GM21786 (cell line): ENCODE measurements at regions not wholly inside any gene's neighbourhood (a gene's known extent, or its start where the extent isn't known, plus 50 kb on each side); places are given as distances from the start of the nearest gene placed in this dataset.
"Not testable (repeated sequence)": the region's sequence is repeated elsewhere in the genome, so short reads cannot be mapped to it uniquely, and the experiment has no call there.

ENCODE experiments used
- ATAC-seq: cut with Tn5 transposase; IDR thresholded peaks from one replicate; pipeline ENCODE4 v1.9.1; 2021; ENCODE audit not compliant: unreplicated experiment

- ATAC-seq = no peak
These were observed 118.1 kb upstream of the SLC39A10 start for GRCh38 chr2:195538937-195539336.

GRCh38 chr2:195537811-195538210, 119.2 kb upstream of the SLC39A10 start:
- ATAC-seq = no peak

DNA sequence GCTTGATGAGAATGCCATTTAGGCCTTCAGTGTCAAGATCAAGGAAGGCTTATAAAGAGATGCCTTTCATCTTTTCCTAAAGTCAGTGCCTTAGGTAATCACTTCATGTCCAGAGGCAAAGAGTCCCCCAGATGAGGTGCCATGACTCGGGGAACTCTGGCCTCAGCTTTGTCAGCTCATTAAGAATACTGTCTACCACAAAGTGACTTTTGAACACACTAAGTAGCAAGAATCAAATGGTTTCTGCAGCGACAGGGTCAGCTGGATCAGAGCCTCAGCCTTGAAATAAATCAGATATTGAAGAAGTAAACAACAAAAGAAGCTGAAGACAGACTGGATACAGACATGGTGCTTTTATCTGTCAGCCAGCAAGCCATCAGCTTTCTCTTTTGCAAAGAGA, 120.1 kb upstream of the SLC39A10 start:
- ATAC-seq = no peak

- peak; percentile 88 for ATAC-seq
These were observed 121.0 kb upstream of the SLC39A10 start for GRCh38 chr2:195535911-195536522.

GRCh38 chr2:195534971-195535370, 122.1 kb upstream of the SLC39A10 start:
- ATAC-seq = no peak

GRCh38 chr2:195533771-195534642, 123.0 kb upstream of the SLC39A10 start:
- peak; percentile 22 for ATAC-seq

GRCh38 chr2:195532628-195533271, 124.3 kb upstream of the SLC39A10 start:
- ATAC-seq = peak; percentile 35

- no peak for ATAC-seq
These were observed 124.8 kb upstream of the SLC39A10 start for GRCh38 chr2:195532255-195532627.

DNA sequence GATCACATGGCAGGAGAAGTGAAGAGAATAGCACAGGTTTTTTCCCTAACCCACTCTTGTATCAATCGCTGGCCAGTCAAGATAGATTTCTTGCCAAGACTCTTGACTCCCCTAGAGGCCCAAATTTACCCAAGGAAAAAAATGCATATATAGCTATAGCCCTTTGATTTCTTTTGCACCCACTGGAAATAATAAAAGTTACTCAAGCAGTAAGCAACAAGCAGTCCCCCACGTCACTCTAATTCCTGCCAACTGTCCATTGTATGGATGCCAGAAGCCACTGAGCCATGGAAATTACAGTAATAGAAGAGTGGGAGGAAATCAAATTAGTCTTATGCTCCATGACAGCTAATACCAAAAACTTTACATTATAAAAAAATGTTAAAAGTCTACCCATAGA, 125.3 kb upstream of the SLC39A10 start:
- ATAC-seq = no peak

DNA sequence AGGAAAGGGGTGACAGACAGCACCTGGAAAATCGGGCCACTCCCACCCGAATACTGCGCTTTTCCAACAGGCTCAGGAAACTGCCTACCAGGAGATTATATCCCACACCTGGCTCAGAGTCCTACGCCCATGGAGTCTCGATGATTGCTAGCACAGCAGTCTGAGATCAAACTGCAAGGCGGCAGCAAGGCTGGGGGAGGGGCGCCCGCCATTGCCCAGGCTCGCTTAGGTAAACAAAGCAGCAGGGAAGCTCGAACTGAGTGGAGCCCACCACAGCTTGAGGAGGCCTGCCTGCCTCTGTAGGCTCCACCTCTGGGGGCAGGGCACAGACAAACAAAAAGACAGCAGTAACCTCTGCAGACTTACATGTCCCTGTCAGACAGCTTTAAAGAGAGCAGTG, 133.8 kb upstream of the SLC39A10 start:
- not testable (repeated sequence) for ATAC-seq

DNA sequence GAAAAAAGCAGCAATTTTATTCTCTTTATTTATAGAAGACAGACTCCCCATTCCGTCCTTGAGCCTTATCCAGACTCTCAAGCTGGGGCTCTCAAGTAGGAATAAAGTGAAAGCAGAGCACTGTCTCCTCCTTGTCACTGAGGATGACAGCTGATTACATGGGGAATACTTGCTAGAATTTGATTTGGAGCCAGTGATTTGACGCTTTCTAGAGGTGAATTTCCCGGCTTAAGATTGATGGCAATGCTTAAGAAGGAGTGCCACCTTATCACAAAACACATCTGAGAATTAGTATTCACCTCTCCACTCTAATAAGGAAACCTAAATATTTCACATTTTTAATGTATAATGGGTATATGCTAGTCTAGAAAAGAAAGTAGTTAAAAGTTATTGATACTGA, 135.4 kb upstream of the SLC39A10 start:
- no peak for ATAC-seq

DNA sequence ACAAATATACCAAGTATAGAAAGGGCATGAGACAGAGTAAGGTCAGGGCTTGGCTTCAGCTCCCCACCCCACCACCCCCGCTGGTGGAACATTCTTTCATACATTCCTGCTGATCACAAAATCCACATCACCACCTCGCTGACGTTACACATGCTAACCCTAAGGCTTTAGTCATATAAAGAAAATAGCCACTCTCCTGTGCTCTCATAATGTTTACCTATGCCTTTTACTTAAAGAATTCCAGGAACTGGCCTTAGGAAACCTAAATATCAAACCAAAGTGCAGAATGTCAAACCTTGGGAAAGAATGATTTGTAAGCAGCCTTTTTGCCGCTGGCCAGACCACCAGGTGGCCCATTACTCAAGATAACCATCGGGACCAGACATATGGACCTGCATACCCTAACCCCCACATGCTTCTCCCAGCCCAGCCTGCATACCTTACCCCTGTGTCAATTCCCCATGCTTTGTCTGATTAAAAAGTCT, 136.3 kb upstream of the SLC39A10 start:
- ATAC-seq = no peak

GRCh38 chr2:195515551-195515950, 141.5 kb upstream of the SLC39A10 start:
- ATAC-seq = no peak

- no peak for ATAC-seq
These were observed 142.7 kb upstream of the SLC39A10 start for GRCh38 chr2:195514365-195514764.

- ATAC-seq = no peak
These were observed 143.9 kb upstream of the SLC39A10 start for GRCh38 chr2:195513119-195513518.

DNA sequence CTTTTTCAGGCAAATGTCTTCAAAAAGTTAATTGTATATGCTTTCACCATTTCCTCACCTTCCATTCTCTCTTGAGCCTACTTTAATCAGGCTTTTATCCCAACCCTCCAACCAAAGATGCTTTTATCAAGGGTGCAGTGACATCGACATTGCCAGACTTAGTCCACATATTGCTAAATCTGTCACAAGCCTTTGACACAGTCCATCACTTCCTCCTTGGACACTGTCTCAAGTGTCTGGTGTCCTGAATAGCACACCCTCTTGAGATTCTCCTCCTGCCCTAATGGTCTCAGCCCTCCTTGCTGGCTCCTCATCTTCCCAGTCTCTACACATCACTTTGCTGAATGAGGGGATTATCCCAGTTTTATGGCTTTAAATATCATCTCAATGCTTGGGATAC, 147.5 kb upstream of the SLC39A10 start:
- ATAC-seq = no peak

DNA sequence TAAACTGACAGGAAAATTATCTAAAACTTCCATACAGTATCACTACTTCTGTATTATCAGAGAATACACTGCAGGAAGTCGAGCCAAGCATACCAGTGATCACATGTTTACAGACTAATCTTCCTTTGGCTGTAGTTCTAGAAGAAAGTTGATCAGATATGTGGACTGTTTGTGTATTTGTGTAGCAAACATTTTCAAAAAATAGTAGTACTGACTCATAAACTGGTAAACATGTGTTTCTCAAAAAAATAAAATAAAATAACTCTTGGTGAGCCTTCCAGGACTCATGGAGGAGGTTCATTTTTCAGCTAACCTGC, 148.9 kb upstream of the SLC39A10 start:
- ATAC-seq = no peak

- no peak for ATAC-seq
These were observed 149.4 kb upstream of the SLC39A10 start for GRCh38 chr2:195507447-195508138.

DNA sequence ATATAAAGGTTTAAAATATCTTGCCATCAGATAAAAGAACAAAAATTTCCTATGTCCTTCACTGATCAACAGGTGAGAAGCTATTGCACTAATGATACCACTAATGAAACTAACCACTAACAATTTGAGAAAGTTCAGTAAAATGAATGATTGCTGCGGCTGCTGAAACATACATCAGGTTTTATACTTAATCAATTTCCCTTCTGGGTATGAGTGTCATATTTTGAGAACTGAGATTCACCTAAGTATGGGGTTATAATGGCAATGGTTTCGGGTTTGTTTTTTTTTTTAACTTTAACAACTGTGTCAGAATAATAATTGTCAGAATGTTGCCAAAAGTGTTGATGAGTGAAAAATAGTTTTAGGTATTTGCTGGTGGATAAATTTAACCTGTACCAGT, 151.3 kb upstream of the SLC39A10 start:
- ATAC-seq = peak; percentile 98

- ATAC-seq = no peak
These were observed 153.8 kb upstream of the SLC39A10 start for GRCh38 chr2:195503208-195503607.

DNA sequence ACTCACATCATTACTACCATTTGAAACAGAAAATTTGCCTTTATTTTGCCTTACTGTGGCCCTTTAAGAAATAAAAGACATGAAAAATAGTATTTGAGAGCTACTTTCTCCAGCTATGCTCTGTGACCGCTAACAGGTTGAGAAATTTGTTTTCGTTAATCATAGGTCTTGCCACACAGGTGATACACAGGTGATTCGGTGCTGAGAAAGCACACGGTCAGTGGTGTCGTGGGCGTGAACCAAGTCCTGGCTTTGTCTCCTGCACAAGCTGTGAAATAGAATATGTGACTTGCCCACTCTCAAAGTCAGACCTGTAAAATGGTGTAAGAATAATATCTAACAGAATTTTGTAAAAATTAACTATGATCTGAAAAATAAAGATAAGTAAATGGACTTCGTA, 155.3 kb upstream of the SLC39A10 start:
- no peak for ATAC-seq
